Superior temporal gyrus (tissue), 1 donor: ENCODE measurements at regions not wholly inside any gene's neighbourhood (a gene's known extent, or its start where the extent isn't known, plus 50 kb on each side); places are given as distances from the start of the nearest gene placed in this dataset.

Experiments
- DNase-seq: peaks from one replicate; pipeline ENCODE4 v3.0.0-alpha.2; 2016; ENCODE audit errors: extremely low spot score

DNA sequence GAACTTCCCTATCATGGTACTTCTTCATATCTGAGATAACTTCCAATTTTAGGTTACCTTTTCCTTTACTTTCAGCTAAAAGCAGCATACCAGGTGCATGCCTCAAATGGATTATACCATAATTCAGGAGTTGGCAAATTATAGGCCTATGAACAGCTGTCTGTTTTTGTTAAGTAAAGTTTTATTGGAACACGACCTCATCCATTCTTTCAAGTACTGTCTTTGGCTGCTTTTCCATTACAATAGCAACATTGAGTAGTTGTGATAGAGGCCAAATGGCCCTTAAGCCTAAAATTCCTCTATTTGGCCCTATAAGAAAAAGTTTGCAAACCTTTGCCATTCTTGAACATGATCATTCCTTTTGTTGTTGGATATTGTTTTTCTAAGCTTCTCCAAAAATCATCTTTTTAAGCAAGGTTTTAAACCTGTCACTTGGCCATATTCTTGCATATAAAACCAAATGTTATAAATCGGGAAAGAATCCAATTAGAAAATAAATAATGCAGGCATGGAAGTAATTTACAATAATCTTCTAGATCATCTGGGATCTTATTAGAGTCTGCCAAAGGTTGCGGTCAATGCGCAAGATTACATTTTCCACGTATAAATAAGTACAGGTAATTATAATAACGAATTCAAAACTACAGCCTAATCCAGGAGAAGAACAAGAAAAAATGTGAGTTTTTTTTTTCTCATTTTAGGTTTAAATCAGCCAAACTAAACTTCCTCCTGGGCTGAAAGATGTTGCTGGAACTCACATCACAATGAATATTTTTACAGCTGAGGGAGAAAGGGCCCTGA, 226.5 kb upstream of the ANKRD55 start:
- DNase-seq = no peak

- DNase-seq = peak; percentile 56
Measured at GRCh38 chr5:56457887-56458812, 225.0 kb upstream of the ANKRD55 start.

GRCh38 chr5:56456002-56456401, 222.9 kb upstream of the ANKRD55 start:
- DNase-seq = no peak

- no peak for DNase-seq
Measured at GRCh38 chr5:56455417-56455816, 222.3 kb upstream of the ANKRD55 start.

GRCh38 chr5:56454219-56454862, 221.2 kb upstream of the ANKRD55 start:
- DNase-seq = no peak

DNA sequence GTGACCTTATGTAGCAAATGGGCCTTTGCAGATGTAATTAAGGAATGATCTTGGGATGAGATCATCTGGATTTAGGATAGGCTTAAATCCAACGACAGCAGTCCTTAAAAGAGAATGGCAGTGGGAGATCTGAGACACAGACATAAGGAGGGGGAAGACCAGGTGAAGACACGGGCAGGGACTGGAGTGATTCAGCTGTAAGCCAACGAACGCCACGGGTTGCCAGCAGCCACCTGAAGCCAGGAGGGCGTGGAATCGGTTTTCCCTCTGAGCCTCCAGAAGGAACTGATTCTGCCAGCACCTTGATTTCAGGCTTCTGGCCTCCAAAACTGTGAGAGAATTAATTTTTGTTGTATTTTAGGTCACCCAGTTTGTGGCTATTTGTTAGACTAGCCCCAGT, 218.6 kb upstream of the ANKRD55 start:
- no peak for DNase-seq

DNA sequence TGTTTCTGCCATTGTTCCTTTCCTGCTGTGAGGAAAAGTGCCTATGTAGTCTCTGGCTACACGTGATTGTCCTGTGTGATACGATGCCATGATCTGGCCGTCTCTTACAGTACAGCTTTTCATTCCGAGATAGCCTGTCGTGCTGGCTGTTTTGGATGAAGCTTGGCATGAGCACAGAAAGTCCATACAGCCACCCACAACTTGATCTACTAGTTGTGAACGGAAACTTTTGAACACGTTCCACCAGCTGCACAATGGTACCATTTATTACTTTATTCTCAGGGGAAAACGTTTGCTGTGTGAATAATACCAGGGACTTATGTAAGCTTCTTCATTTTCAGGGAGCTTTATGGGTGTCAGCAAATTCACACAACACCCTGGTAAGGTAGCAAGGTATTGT, 217.6 kb upstream of the ANKRD55 start:
- no peak for DNase-seq

- DNase-seq = no peak
Measured at GRCh38 chr5:56449071-56449640, 216.0 kb upstream of the ANKRD55 start.

DNA sequence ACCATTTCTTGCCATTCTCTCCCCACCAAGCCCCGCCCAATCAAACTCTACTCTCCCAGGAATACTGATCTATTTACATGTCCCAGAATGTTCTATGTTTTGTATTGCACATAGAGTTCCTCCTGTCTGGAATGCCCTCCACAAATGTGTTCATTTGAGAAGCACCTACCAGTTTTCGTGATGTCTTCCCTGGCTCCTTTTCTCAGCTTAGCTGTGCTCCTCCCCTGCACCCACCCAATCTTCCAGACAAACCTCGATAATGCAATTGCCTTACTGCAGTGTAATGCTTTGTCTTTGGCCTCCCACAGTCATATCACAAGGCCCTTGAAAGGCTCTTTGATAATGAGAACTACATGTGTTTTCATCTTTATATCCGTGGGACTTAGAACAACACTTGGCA, 214.5 kb upstream of the ANKRD55 start:
- DNase-seq = no peak

DNA sequence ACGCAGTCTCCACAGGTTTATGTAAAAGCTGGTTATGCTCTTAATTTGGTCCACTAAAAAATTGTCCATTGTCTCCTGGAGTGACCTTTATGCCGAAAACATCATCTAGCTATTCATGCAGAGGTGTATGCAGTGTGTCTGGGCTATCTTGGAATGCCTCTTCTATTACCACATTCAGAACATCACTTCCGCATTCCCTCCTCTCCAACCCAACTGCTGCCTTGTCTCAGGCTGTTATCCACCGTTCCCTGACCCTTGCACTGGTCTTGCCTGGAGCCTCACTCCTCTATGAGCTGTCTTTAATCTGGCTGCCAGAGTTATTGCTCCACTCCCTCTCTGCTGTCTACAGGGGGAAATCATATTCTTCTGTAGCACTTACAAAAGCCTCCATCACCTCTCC, 214.1 kb upstream of the ANKRD55 start:
- no peak for DNase-seq

DNA sequence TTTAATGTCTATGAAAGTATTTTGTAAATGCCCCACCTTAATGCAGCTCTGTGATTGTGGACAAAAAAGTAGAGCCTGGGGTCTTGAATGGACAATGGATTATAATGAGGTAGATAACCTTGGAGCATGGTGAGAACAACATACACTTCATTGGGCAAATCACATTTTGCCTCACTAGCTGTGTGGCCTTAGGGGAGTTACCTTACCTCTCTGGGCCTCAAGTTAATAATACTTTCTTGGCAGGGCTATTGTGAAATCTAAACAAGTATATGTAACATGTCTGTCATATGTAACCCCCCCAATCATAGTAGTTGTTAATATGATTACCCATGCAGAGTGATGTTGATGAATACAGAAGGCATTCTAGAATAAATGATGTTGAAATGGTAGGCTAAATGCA, 213.6 kb upstream of the ANKRD55 start:
- DNase-seq = no peak

- no peak for DNase-seq
Measured at GRCh38 chr5:56443826-56444225, 210.7 kb upstream of the ANKRD55 start.

GRCh38 chr5:56440871-56441740, 208.0 kb upstream of the ANKRD55 start:
- no peak for DNase-seq

GRCh38 chr5:56434986-56435385, 201.9 kb upstream of the ANKRD55 start:
- DNase-seq = no peak

GRCh38 chr5:56433039-56433617, 200.0 kb upstream of the ANKRD55 start:
- no peak for DNase-seq

GRCh38 chr5:56432321-56432720, 199.2 kb upstream of the ANKRD55 start:
- no peak for DNase-seq

DNA sequence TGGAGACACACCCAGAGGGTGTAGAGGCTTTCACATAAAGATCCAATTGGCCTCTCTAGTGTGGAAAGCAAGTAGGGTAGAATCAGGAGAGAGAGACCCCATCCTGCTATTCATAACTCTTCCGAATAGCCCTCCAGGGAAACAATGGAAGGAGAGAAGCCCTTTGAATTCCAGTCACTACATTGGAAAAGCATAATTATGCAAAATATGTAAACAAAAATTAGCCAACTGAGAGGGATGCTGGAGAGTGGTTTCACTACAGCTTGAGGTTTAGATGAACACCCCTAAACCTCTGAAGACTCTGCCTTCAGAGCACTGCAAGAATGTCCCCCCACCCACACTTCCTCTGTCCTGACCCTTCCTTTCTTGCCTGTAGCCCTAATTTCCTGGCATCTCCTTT, 197.3 kb upstream of the ANKRD55 start:
- no peak for DNase-seq

DNA sequence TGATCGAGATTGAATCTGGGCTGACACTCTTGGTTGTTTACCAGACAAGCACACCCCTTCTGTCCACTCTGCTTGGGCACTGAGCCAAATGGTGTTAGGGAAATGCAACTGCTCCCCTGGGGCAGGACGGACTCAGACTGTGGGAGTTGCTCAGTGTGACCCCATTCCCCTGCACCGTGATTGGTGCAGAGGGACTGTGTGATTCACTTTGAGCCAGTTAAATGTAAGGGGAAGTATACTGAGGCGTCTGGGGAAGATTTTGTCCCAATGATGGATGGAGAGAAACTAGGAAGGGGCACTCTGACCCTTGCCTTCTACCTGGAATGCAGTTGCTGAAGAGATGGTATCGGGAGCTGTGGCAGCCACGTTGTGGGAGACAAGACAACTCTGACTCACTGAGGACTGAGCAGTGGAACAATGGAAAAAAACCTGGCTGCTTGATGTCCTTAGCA, 196.0 kb upstream of the ANKRD55 start:
- DNase-seq = no peak

GRCh38 chr5:56426693-56427092, 193.6 kb upstream of the ANKRD55 start:
- no peak for DNase-seq

DNA sequence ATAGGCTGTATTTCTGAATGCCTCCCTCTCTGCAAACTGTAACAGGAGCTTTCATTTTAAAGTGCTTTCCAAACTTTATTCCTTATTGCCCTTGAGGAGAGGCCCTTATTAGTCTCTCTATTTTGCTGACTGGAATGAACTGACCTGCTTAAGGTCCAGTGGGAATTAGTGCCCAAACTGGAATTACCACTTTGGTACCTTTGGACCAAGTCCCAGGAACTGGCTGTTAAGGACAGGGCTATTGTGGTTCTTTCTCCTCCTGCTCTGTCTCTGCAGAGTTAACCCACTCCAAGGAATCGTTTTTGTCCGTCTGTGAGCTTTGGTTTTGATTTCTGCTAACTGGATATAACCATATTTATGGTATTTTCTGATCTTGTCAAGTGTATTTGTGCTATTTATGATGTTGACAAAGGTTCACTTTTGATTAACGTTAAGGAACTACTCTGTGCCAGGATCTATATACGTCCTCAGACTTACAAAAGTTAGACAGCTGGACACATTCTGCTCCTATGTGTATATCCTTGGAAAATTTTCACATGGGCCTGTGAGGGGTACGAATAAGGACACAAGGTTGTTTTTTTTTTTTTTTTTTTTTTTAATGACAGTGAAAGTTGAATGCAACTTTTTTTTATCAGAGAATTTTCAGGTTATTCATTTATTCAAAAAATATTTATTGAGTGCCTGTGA, 189.1 kb upstream of the ANKRD55 start:
- DNase-seq = no peak
